HG03039 (cell line): ENCODE measurements at regions not wholly inside any gene's neighbourhood (a gene's known extent, or its start where the extent isn't known, plus 50 kb on each side); places are given as distances from the start of the nearest gene placed in this dataset.
"Not testable (repeated sequence)": the region's sequence is repeated elsewhere in the genome, so short reads cannot be mapped to it uniquely, and the experiment has no call there.

Experiments
- ATAC-seq: cut with Tn5 transposase; IDR thresholded peaks from one replicate; pipeline ENCODE4 v1.9.1; 2021; ENCODE audit warnings: mild to moderate bottlenecking, moderate library complexity; ENCODE audit not compliant: unreplicated experiment

DNA sequence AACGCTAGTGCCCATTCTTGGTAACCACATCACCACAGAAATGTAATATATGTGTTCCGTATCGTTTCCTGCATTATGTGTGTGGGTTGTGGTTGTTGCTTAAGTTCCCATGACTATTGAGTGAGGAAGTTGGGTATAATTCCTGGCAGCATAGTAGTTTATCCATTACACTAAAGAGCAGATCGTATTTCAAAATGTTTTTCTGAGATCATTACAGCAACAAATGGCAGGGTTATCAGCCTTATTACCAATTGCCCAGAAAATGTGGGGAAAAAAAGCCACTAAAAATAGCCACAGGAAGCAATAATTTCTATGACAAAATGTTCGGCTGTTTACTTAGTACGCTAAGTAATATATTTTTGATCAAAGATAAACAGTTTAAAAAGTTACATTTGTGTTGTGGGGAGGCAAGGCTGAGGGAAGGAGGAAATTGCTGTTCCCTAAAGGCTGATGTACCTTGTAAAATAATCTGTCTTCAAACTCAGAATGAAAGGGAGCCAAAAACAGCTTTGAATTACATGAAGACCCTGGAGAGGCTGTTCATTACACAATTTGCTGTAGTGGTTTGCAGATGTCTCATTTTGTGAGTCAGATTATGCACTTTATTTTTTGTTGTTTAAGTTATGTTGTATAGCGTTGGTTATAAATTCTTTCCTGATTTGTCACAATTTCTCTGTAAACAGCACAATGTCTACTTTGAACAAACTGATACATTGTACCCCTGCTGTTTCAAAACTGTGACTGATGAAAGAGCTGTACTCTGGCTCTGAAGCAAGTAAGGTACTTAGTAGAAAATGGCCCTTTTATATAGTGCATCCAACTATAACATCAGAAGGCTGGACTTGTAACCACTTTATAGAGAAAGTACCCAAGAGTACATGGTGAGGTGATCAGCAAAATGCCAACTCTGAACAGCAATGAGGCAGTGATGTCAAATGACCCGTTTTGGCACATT lies 1028.5 kb downstream of the NR2F1-AS1 start:
- no peak for ATAC-seq

DNA sequence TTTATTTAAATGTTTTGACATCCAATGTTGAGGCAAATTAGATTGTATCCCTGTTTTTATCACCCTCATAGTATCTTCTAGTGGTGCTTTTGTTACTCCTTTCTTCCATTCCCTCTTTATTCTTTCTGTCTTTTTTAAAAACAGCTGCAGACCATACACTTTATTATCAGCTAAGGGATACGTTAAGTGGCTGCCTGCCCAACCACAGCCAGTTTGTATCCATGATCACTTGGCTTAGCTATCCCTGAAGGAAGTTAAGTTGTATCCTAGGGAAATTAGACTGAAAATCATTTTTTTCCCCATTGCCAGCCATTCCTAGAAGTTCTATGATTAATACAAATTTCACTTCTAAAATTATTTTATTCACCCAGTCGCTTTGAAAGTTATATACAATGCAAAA lies 1032.7 kb downstream of the NR2F1-AS1 start:
- no peak for ATAC-seq

DNA sequence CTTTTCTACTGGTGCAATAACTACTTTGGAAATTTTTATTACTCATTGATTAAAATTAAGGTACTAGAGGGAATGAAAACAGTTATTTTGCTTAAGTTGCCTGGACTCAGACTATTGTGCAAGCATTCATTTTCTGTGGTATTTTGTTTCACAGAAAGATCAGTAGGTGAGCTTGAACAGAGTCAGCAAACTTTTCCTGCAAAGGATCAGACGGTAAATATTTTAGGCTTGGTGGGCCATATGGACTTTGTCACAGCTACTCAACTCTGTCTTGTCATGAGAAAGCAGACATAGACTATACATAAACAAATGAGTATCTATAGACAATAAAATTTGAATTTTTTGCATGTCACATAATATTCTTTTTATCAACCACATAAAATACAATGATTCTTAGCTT lies 1036.4 kb downstream of the NR2F1-AS1 start:
- ATAC-seq = no peak

DNA sequence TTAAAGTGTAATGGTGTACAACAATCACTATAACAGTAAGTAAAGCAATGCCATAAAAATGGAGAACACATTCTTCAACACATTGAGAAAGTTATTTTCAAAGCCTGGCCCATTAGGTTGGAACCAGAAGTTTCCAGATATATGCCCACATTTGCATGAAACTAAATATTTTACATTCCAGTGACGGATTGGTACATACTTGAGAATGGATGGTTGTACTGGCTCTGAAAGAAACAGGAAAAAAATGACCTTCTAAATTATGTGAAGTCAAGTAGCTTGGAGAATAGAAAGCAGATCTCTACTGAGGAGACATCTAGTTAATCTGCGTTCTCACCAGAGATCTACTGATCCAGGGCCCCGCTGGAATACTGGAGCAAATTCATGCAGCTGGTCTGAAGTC lies 1037.0 kb downstream of the NR2F1-AS1 start:
- ATAC-seq = no peak

DNA sequence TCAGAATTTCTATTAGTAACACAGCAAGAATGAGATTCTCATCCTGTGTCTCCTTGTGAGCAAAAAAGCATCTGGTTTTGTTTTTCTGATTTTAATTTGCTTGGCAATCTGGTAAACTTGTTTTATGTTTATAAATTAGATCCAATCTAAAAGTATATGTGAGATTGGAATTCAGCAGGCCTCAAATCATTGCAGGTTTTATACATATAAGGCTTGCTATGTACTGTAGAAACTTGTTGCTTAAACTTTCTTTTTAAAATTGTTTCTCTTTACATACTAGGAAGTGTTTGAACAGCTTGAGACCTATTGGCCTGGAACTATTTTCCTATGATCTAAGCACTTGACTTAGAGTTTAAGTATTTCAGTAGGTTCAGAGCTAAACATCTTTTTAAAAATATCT lies 1037.8 kb downstream of the NR2F1-AS1 start:
- no peak for ATAC-seq

DNA sequence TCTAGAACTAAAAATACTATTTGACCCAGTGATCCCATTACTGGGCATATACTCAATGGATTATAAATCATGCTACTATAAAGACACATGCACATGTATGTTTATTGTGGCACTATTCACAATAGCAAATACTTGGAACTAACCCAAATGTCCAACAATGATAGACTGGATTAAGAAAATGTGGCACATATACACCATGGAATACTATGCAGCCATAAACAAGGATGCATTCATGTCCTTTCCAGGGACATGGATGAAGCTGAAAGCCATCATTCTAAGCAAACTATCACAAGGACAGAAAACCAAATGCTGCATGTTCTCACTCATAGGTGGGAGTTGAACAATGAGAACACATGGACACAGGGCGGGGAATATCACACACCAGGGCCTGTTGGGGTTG lies 1039.0 kb downstream of the NR2F1-AS1 start:
- ATAC-seq = not testable (repeated sequence)

DNA sequence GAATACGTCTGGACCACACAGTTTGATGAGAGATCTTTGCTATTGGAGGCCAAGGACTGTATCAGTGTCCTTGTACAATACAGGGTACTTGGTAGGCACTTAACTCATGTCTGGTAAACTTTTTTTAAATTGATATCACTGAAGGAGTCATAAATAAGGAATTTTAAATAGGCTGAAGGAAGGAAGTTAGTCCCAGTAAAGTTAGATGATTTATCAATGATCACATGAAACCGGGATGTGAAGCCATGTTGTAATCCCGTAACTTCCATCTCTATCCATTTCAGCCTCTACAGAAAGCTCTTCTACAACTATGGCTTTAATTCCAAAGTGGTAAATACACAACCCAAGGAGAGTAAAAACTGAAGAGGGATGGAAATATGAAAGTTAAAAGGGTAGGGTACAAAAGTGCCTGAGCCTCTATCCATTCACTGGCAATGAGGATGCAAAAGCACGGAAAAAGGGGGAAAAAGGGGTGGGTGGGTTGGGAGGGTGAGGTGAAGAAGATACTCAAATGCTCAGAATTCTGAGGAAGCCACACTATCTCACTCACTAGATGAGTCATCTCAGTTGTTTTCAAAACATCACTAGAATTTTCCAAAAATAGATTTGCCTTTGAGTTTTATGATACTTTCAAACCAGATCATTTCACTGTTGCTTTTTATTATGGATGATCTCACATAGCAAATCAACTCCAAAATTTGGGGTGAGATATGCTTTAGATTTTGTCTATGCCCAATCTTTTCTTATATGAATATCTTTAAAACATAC lies 1053.5 kb downstream of the NR2F1-AS1 start:
- ATAC-seq = no peak

DNA sequence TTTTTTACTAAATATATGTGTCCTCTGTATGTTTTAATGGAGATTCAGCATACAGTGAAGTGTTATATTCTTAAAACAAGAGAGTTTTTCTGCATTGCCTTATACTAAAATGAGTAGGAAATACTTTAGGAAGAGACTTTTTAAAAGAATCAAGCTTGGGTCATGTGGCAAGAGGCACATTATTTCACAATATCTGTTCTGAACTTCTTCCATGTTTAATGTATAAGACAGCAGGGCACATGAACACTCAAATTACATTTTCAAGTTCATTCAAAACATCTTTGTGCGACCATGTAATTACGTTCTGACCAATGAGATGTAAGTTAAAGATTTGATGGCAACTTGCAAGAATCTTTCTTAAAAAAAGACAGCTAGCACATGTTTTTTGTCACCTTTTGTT lies 1055.9 kb downstream of the NR2F1-AS1 start:
- no peak for ATAC-seq

DNA sequence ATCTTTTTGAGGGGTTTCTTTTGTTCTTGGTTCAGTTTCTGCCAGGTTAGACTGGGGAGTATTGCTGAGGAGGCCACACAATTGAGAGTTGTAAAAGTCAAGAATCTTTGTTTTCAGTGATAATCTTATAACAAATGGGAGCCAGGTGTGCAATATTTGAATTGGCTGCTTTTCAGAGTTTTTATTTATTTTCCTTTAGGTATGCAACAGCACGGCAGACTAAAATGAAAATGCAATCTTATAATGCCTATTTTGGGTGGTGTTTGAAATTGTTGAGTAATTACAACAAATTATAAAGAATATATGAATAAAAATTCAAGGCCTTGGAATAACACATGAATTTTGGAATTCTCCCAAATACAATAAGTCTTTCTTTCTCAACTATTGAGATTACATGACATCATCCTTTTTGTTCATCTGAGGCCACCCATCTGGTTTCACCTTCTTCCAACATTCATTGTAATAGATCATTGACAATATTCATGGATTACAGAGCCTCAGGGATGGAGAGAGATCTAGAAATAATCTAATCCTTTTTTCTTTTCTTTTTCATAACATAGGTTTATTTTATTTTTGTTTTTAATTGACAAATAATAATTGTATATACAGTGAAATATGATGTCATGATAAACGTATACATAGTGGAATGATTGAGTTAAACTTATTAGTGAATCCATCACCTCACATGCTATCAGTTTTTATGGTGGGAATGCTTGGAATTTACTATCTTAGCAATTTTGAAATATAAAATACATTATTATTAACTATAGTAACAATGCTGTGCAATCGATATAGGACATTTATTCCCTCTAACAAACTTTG lies 1061.0 kb downstream of the NR2F1-AS1 start:
- no peak for ATAC-seq

DNA sequence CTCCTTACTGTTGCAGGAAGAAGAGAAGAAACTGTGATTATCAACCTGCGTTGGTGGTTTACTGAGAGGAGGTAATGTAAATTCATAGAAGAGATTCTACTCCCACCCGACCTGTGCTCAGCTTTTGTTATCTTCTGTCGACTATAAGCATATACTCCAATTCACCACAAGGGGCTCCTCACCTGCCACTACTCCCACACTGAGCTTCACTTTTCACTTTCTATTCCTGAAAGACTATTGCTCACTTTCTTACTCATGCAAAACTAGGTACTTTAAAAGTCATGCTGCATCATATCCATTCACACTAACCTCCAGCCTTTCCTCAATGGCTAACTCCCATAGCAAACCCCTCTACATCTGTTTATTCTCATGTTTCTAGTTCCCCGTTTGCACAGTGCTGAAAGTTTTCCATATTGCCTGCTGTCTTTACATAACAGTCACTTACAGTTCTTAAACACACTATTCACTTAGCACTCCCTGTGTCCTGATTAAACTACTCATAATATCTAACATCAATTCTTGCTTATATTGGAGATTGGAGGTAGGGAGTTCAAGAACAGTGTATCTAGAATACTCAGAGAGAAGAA lies 1062.6 kb downstream of the NR2F1-AS1 start:
- ATAC-seq = peak; percentile 99

DNA sequence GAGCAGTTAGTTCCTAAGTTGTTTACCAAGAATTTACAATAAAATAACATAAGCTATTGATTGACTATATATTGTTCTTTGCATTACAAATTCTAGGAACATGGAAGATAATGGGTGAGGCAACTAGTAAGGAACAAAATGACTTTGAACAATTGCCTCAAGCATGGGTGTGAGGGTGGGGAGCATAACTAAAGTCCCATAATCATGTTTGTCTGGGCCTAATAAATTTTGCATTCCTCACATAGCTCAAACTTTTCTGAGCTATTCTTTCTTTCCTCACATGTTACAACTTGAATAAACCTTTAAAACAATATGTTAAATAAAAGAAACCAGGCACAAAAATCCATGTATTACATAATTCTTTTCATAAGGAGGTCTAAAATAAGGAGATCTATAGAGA lies 1066.1 kb downstream of the NR2F1-AS1 start:
- no peak for ATAC-seq

DNA sequence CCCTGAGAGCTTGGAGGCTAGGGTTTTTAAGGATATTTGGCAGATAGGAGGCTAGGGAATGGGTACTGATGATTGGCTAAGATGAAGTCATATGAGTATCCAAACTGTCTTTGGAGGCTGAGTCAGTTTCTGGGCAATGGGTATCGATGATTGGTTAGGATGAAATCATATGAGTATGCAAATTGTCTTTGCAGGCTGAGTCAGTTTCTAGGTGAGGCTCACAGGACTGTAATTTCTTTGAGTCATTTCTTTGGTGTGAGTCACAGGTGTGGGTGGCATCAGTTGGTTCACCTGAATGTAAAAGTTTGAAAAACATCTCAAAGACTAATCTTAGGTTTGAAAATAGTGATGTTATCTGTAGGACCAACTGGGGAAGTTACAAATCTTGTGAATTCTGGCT lies 1068.0 kb downstream of the NR2F1-AS1 start:
- ATAC-seq = no peak

DNA sequence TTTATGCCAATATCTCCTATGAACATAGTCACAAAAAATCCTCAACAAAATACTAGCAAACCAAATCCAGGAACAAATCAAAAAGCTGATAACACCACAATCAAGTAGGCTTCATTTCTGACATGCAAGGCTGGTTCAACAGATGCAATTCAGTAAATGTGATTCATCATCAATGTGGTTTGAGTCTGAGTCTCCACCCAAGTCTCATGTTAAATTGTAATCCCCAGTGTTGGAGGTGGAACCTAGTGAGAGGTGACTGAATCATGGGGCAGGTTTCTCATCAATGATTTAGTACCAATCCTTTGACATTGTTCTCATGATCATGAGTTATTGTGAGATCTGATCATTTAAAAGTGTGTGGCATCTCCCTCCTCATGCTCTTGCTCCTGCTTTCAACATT lies 1072.7 kb downstream of the NR2F1-AS1 start:
- no peak for ATAC-seq

DNA sequence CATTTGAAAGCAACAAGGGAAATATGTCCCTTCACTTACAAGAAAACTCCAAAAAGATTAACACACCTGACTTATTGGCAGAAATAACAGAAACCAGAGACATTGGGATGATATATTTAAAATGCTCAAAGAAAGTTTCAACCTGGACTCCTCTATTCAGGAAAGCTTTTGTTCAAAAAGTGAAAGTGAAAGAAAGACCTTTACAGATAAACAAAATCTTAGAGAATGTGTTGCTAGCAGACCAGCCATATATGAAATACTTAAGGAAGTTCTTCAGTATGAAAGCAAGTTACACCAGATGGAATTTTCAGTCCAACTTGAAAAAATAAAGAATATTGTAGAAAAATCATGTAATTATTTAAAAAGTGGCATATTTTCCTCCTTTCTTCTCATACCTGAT lies 1075.1 kb downstream of the NR2F1-AS1 start:
- ATAC-seq = no peak

DNA sequence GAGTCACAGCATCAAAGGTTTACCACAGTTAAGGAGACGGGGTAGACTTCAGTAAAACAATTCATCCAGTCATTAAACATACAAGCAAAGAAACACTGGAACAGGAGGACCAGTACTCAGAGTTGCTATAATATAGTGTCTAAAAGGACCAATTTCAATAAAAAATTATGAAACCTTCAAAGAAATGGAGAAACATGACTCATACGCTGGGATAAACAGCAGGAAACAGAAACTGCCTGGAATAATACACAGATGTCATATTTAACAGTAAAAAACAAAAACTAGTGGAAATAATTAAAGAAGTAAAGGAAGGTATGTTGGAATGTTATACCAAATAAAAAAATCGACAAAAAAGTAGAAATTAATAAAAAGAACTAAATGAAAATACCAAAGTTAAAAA lies 1075.9 kb downstream of the NR2F1-AS1 start:
- ATAC-seq = no peak

DNA sequence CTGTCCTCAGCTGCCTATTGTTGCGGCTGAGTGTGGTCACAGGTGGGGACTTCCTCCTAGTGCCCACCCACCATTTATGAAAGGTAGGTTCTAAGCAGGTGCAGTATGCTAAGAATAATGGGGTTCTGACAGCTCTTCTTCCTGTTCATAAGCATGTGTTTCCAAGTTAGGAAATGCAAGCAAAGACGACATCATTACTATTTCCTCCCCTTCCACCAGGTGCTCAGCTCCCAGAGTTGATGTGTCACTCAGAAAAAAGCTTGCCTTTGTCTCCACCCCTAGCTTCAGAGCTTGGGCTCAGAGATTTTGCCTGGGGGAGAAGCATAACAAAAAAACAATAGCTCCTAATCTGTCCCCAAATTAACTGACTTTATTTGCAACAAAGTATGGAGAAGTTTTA lies 1076.7 kb downstream of the NR2F1-AS1 start:
- ATAC-seq = no peak

DNA sequence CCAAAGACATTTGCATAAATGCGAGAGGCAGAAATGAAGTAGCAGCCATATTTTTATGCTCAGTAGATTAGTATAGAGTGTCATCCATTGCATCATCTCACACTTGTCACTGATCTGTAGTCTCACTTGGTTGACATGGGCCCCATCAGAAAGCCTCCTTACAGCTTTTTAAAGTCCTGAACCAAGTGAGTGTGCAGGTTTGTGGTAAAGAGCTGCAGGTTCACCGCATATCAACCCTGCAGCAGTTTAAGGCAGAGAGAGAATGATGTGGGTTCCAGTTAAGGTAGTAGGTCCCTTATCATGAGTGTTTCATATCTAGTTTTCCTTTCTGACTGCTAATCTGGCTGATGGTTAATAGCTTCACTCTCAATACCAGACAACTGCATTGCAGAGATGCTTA lies 1080.3 kb downstream of the NR2F1-AS1 start:
- ATAC-seq = no peak

DNA sequence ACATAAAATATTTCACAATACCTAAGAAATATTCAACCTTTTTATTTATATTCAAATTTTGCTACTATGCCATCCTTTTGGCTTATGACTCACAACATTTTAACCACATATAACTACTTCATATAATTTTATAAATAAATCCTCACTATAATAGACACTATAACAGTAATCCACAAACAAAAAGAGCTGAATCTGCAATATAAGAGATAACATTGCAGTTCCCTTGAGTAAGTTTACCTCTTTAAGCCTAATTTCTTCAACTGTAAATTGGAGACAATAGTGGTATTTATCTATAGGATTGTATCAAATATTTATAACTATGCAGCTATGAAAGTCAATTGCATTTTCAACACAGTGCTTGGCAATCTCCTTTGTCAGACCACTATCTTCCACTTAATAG lies 1084.5 kb downstream of the NR2F1-AS1 start:
- no peak for ATAC-seq

DNA sequence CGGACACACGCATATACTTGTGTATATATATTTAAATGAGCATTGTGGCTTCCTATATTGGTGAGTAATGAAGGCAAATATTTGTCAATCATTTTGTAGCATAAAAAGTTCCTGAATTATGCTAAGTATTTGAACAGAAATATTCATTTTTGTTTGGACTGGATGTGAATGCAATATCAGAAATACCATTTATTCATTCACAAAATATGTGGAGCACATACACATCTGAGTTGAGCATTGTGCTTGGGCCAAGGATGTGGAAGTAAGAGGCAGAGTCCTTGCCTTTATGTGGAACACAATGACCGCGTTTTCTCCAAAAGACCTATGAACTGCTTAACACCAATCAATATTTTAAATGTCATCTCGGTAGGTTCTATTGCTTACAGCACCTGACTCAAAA lies 1086.5 kb downstream of the NR2F1-AS1 start:
- no peak for ATAC-seq

DNA sequence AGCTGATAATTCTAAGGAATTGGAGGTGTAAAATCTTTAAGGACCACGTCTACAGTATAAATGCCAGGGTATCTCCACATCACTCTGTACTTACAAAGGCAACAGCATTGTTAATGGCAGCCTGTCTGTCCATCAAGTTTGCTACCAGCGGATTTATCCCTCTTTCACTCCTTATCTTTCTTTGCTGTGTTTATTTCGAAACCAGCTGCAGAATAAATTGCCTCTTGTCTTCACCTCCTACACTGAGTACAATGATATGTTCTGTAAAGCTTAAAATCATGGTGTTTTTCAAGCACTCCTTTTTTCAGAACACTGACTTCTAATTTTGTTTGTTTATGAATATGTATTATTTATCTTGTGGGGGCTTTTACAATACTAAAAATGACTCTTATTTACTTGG lies 1088.1 kb downstream of the NR2F1-AS1 start:
- ATAC-seq = no peak

DNA sequence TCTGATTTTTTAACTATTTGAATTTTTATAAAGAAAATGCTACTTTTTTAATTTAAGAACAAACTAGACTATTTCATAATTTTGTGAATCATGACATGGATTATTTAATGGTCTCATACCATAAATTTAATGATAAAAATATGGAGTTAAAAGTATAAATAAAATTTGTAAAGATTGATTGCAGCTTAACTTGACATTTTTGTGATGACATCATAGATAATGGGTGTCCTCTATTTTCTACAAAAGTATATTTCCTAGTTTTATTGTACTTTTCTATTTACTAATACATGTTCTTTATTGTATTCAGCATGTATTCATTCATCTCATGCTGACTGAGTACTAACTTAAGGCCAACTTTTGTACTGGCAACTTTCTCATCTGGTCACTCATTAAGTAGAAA lies 1096.5 kb downstream of the NR2F1-AS1 start:
- ATAC-seq = no peak
